Activated CD4-positive, alpha-beta memory T cell treated with anti-CD3 and anti-CD28 coated beads, Interleukin-2, amount 10 ng/mL, durations not matched to agents 7 days and 5 days (primary cell): ENCODE measurements at regions not wholly inside any gene's neighbourhood (a gene's known extent, or its start where the extent isn't known, plus 50 kb on each side); places are given as distances from the start of the nearest gene placed in this dataset.
"Not testable (repeated sequence)": the region's sequence is repeated elsewhere in the genome, so short reads cannot be mapped to it uniquely, and the experiment has no call there.

Experiments used
- CTCF ChIA-PET: fragments of 350-600 bp; sonication (Branson Sonifier 250); formaldehyde crosslinking; loops from one replicate; lab custom pipeline; 2021; ENCODE audit warnings: antibody characterized with exemption, inconsistent platforms; lab: Charles Lee
- POLR2A ChIA-PET: fragments of 350-600 bp; sonication (Branson Sonifier 250); formaldehyde crosslinking; loops from one replicate; lab custom pipeline; 2021; ENCODE audit warnings: antibody characterized with exemption; lab: Charles Lee
- DNase-seq: peaks from one replicate; pipeline ENCODE4 v3.0.0-alpha.2; 2020
- H3K27ac Mint-ChIP-seq: one replicate; pipeline ENCODE4 v1.8.0; 2021; ENCODE audit warnings: mild to moderate bottlenecking, mixed read lengths
- H3K27me3 Mint-ChIP-seq: one replicate; pipeline ENCODE4 v1.8.0; 2021; ENCODE audit warnings: mixed read lengths
- H3K36me3 Mint-ChIP-seq: one replicate; pipeline ENCODE4 v1.8.0; 2021; ENCODE audit warnings: low read depth, mixed read lengths
- H3K4me1 Mint-ChIP-seq: one replicate; pipeline ENCODE4 v1.8.0; 2021; ENCODE audit warnings: mixed read lengths
- H3K4me3 Mint-ChIP-seq: one replicate; pipeline ENCODE4 v1.8.0; 2021; ENCODE audit warnings: mild to moderate bottlenecking, mixed read lengths
- H3K9me3 Mint-ChIP-seq: one replicate; pipeline ENCODE4 v1.8.0; 2021; ENCODE audit warnings: mixed read lengths

GRCh38 chr3:4921589-4921988 lies 57.6 kb upstream of the BHLHE40 start:
- CTCF ChIA-PET, H3K27me3 Mint-ChIP-seq, POLR2A ChIA-PET, H3K27ac Mint-ChIP-seq, H3K4me3 Mint-ChIP-seq, H3K36me3 Mint-ChIP-seq, H3K9me3 Mint-ChIP-seq, H3K4me1 Mint-ChIP-seq, DNase-seq: not testable (repeated sequence)

- Mint-ChIP-seq H3K9me3 (peaks cover 4% of the 10 kb centered on the region), H3K27me3 (no peaks in the 10 kb centered on the region), H3K4me3 (no peak overlapping the region), H3K27ac (no peak overlapping the region), H3K4me1 (peaks cover 33% of the 10 kb centered on the region), H3K36me3 (peaks cover 7% of the 10 kb centered on the region)
- ChIA-PET CTCF (no interaction called here), POLR2A (interaction anchor here (0.6 to 1.9 kb wide), 3 partner anchors 13 to 92 kb away, joined by 3 to 5 read pairs (median 4); no protein-coding TSS in a partner anchor)
- no peak for DNase-seq
Measured at GRCh38 chr3:4926892-4927291, 52.3 kb upstream of the BHLHE40 start.

- no peak overlapping the region for H3K4me3 Mint-ChIP-seq
- ChIA-PET POLR2A (interaction anchor here (0.7 to 2.4 kb wide), 10 partner anchors 10 to 106 kb away, joined by 3 to 28 read pairs (median 4); partner anchors contain the start of gene BHLHE40), CTCF (interaction anchor here (0.6 to 2.0 kb wide), 8 partner anchors 24 to 217 kb away, joined by 3 to 16 read pairs (median 4); partner anchors contain the start of gene BHLHE40)
- no peaks in the 10 kb centered on the region for H3K27me3 Mint-ChIP-seq
- peak; percentile 33 for DNase-seq
- peaks cover 4% of the 10 kb centered on the region for H3K9me3 Mint-ChIP-seq
- H3K27ac Mint-ChIP-seq, result peak overlapping the region; percentile 53
- peaks cover 34% of the 10 kb centered on the region for H3K4me1 Mint-ChIP-seq
- peaks cover 7% of the 10 kb centered on the region for H3K36me3 Mint-ChIP-seq
Measured at GRCh38 chr3:4928277-4928789, 50.9 kb upstream of the BHLHE40 start.
